ENCODE measurements at regions not wholly inside any gene's neighbourhood (a gene's known extent, or its start where the extent isn't known, plus 50 kb on each side); places are given as distances from the start of the nearest gene placed in this dataset.
A peak's percentile ranks its signal among the peaks of the same experiment; 100 is the strongest.
"Not testable (repeated sequence)": the region's sequence is repeated elsewhere in the genome, so short reads cannot be mapped to it uniquely, and the experiment has no call there.

DNA sequence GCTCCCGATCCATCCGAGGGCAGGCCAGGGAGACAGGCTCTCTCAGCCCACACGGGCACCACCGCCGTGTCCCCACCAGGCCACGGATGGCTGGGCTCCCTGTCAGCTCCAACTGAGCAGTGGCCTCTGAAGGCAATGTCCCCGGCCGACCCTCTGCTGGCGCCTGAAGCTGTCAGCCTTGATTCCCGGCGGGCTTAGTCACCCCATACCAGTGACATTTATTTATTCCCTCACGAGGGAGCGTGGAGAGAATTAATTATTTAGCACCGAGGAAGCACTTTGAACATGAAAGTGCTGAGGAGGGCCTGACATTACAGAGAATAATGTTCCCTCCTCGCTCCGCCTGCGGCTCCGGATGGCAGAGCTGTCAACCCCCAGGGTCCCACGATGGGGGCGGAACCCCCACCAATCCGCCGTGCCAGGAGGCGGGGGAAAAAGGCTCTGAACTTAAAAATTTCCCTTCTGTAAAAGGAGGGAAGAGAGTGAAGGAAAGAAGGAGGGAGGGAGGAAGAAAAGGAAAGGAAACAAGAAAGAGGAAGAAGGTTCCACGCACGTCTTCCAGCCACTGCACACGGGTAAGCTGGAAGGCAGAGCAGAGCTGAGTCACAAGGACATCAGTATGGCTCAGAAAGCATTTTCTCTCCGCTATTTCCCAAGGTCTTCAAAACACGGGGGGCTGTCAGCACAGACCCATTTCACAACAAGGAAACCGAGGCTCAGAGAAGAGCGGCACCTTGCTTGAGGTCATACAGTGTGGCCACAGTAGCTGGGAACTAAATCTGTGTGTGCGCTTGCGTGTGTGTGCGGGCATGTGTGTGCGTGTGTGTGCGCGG is 108.7 kb upstream of the NCOR2 start:
- DNase-seq = peak; percentile 96
- TF ChIP-seq, protein P1, sequence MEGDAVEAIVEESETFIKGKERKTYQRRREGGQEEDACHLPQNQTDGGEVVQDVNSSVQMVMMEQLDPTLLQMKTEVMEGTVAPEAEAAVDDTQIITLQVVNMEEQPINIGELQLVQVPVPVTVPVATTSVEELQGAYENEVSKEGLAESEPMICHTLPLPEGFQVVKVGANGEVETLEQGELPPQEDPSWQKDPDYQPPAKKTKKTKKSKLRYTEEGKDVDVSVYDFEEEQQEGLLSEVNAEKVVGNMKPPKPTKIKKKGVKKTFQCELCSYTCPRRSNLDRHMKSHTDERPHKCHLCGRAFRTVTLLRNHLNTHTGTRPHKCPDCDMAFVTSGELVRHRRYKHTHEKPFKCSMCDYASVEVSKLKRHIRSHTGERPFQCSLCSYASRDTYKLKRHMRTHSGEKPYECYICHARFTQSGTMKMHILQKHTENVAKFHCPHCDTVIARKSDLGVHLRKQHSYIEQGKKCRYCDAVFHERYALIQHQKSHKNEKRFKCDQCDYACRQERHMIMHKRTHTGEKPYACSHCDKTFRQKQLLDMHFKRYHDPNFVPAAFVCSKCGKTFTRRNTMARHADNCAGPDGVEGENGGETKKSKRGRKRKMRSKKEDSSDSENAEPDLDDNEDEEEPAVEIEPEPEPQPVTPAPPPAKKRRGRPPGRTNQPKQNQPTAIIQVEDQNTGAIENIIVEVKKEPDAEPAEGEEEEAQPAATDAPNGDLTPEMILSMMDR (IDR thresholded peaks at IDR 0.05; ENCODE audit: low read depth, low read length) = no peak
- Histone ChIP-seq H3K27ac (peak overlapping the region; percentile 93), H3K36me3 (no peaks in the 10 kb centered on the region), H3K4me3 (ENCODE audit: low read depth, low read length) (peak overlapping the region; percentile 5), H3K9me3 (ENCODE audit: severe bottlenecking) (no peaks in the 10 kb centered on the region), H3K27me3 (ENCODE audit: insufficient read depth, low read depth, severe bottlenecking) (no peaks in the 10 kb centered on the region)

DNA sequence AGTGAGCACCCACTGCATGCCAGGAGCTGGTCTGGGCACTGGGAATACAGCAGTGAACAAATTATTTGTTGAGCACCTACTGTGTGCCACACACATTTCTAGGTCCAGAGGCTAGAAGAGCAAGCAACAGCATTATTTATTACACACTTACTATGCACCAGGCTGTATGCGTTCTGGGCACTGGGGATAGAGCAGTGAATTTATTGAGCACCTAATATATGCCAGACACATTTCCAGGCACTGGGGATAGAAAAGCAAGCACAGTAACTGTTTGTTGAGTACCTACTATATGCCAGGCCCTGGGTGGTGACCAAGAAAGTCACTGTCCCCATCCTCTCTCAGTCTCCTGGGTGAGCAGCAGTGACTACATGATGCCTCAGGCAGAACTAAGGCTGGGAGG is 107.5 kb upstream of the NCOR2 start:
- no peaks in the 10 kb centered on the region for H3K36me3 ChIP-seq
- peaks cover 9% of the 10 kb centered on the region for H3K9me3 ChIP-seq (ENCODE audit: severe bottlenecking)
- H3K4me3 ChIP-seq (ENCODE audit: low read depth, low read length) = no peak overlapping the region
- no peak for DNase-seq
- TF ChIP-seq, protein P1 (IDR thresholded peaks at IDR 0.05; ENCODE audit: low read depth, low read length) = no peak
- H3K27ac ChIP-seq = peak overlapping the region; percentile 93
- H3K27me3 ChIP-seq (ENCODE audit: insufficient read depth, low read depth, severe bottlenecking) = no peaks in the 10 kb centered on the region

- Histone ChIP-seq H3K36me3 (no peaks in the 10 kb centered on the region), H3K9me3 (ENCODE audit: severe bottlenecking) (peaks cover 9% of the 10 kb centered on the region), H3K4me3 (ENCODE audit: low read depth, low read length) (no peak overlapping the region), H3K27me3 (ENCODE audit: insufficient read depth, low read depth, severe bottlenecking) (no peaks in the 10 kb centered on the region), H3K27ac (peak overlapping the region; percentile 93)
- TF ChIP-seq, protein P1 (IDR thresholded peaks at IDR 0.05; ENCODE audit: low read depth, low read length) = no peak
- peak; percentile 95 for DNase-seq
These were observed 106.6 kb upstream of the NCOR2 start for GRCh38 chr12:124673801-124674617.

DNA sequence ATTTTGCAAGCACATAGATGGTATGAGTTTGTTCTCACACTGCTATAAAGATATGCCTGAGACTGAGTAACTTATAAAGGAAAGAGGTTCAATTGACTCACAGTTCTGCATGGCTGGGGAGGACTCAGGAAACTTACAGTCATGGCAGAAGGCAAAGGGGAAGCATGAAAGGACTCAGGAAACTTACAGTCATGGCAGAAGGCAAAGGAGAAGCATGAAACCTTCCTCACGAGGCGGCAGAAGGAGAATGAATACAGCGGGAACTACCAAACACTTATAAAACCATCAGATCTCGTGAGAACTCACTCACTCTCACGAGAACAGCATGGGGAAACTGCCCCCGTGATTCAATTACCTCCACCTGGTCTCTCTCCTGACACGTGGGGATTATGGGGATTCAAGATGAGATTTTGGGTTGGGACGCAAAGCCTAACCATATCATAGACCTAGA is 101.9 kb upstream of the NCOR2 start:
- Histone ChIP-seq H3K27ac (peak overlapping the region; percentile 77), H3K36me3 (peaks cover 25% of the 10 kb centered on the region), H3K4me3 (ENCODE audit: low read depth, low read length) (peak overlapping the region; percentile 39), H3K9me3 (ENCODE audit: severe bottlenecking) (peaks cover 20% of the 10 kb centered on the region)
- not testable (repeated sequence) for H3K27me3 ChIP-seq (ENCODE audit: insufficient read depth, low read depth, severe bottlenecking)
- peak; percentile 75 for DNase-seq

DNA sequence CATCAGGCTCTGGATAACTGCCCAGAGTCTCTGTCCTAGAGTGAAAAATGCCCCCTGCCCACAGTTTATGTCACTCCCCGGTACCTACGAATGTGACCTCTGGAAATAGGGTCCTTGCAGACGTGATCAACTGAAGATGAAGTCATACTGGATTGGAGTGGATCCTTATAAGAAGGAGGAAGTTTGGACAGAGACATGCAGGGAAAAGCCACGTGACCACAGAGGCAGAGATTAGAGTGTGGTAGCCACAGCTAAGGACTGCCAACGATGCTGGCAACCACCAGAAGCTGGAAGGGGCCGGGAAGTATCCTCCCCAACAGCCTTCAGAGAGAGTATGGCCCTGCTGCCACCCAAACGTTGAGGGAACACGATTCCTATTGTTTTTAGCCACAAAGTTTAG is 101.2 kb upstream of the NCOR2 start:
- Histone ChIP-seq H3K36me3 (peaks cover 28% of the 10 kb centered on the region), H3K27ac (peak overlapping the region; percentile 77), H3K9me3 (ENCODE audit: severe bottlenecking) (peaks cover 21% of the 10 kb centered on the region), H3K4me3 (ENCODE audit: low read depth, low read length) (peak overlapping the region; percentile 39), H3K27me3 (ENCODE audit: insufficient read depth, low read depth, severe bottlenecking) (no peaks in the 10 kb centered on the region)
- TF ChIP-seq, protein P1 (IDR thresholded peaks at IDR 0.05; ENCODE audit: low read depth, low read length) = no peak
- no peak for DNase-seq

All from WERI-Rb-1 (cell line).